ENCODE measurements at regions not wholly inside any gene's neighbourhood (a gene's known extent, or its start where the extent isn't known, plus 50 kb on each side); places are given as distances from the start of the nearest gene placed in this dataset.

DNA sequence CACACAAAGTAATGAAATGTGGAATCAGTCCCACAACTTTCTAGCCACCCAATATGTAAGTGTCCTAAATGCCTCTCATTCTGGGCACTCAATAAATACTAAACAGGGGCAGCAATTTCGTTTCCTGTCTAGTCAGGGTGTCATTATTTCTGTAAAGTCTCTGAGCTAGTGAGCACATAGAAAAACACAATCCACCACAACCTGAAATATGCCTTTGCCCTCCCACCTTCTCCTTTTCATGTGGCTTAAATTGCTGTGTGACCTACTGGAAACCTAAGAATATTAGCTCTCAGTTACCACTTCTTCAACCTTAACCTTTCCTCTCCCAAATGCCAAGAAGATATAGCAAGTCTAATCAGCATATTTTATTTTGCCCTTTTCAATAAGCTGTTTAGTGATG lies 456.3 kb upstream of the KCNMB2 start:
- TF ChIP-seq, protein P1, sequence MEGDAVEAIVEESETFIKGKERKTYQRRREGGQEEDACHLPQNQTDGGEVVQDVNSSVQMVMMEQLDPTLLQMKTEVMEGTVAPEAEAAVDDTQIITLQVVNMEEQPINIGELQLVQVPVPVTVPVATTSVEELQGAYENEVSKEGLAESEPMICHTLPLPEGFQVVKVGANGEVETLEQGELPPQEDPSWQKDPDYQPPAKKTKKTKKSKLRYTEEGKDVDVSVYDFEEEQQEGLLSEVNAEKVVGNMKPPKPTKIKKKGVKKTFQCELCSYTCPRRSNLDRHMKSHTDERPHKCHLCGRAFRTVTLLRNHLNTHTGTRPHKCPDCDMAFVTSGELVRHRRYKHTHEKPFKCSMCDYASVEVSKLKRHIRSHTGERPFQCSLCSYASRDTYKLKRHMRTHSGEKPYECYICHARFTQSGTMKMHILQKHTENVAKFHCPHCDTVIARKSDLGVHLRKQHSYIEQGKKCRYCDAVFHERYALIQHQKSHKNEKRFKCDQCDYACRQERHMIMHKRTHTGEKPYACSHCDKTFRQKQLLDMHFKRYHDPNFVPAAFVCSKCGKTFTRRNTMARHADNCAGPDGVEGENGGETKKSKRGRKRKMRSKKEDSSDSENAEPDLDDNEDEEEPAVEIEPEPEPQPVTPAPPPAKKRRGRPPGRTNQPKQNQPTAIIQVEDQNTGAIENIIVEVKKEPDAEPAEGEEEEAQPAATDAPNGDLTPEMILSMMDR (conservative IDR thresholded peaks at IDR 0.05; ENCODE audit: low read length), result no peak
- no peak for TF ChIP-seq EZH2phosphoT487 (IDR thresholded peaks at IDR 0.05; ENCODE audit: borderline replicate concordance)

All from Loucy (cell line).